ENCODE measurements at regions not wholly inside any gene's neighbourhood (a gene's known extent, or its start where the extent isn't known, plus 50 kb on each side); places are given as distances from the start of the nearest gene placed in this dataset.

DNA sequence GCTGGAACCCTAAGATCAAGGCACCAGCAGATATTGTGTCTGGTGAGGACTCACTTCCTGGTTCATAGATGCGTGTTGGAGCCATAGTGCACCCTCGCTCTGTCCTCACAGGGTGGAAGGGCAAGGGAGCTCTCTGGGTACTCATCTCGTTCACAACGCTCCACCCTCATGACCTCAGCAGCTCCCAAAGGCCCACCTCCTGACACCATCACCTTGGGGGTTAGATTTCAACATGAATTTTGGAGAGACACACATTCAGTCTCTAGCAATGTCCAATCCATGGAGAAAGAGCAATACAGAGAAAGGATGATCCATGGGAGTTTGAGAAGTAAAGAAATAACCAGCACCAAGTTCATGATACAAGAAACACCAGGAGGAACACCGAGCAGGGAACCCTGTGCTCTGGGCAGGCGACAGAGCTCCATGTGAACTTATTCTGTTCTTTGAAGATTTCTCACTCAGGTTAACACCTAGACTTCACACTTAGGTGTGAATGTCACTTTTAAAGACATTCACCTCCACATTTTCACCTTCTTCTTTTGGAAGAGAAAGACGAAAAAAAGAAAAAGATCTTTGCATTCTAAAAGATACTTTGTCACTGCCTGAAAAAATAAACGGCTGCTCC, 171.8 kb upstream of the FAM9B start:
- Histone ChIP-seq H3K79me2 (ENCODE audit: insufficient read depth) (no peaks in the 10 kb centered on the region), H3K9me2 (ENCODE audit: insufficient read depth) (no peaks in the 10 kb centered on the region), H3K4me3 (no peak overlapping the region), H3K27me3 (replicated peaks; ENCODE audit: insufficient read depth) (no peaks in the 10 kb centered on the region), H3K4me2 (ENCODE audit: unreplicated experiment) (no peak overlapping the region), H3K9me3 (ENCODE audit: low read depth) (no peaks in the 10 kb centered on the region), H3K4me1 (ENCODE audit: insufficient read depth) (no peaks in the 10 kb centered on the region), H3K36me3 (ENCODE audit: low read depth) (no peaks in the 10 kb centered on the region), H2AFZ (no peak overlapping the region), H4K20me1 (ENCODE audit: insufficient read depth) (no peaks in the 10 kb centered on the region), H3K9ac (no peak overlapping the region), H3K27ac (no peak overlapping the region), H3F3A (ENCODE audit: insufficient read depth) (no peaks in the 10 kb centered on the region)
- no peak for DNase-seq
- TF ChIP-seq EZH2phosphoT487 (IDR thresholded peaks at IDR 0.05; ENCODE audit: insufficient read depth, low read depth), result no peak
- TF ChIP-seq EZH2 (IDR thresholded peaks at IDR 0.05; ENCODE audit: insufficient read depth, poor library complexity, severe bottlenecking), result no peak
- in situ Hi-C loops (cut with MboI), result no loop called here
- WGBS, 2 experiments (ENCODE audit: low coverage in 1 of 2, low lambda C conversion rate in 2 of 2, missing lambda C conversion rate in 2 of 2), result 92 to 96% methylated on average over 6 to 8 of the region's 8 CpGs

GRCh38 chrX:9207142-9207541, 173.2 kb upstream of the FAM9B start:
- in situ Hi-C loops (cut with MboI), result no loop called here
- Histone ChIP-seq H3K9me3 (ENCODE audit: low read depth) (no peaks in the 10 kb centered on the region), H3K9me2 (ENCODE audit: insufficient read depth) (no peaks in the 10 kb centered on the region), H3K36me3 (ENCODE audit: low read depth) (no peaks in the 10 kb centered on the region), H3K4me2 (ENCODE audit: unreplicated experiment) (no peak overlapping the region), H3K27me3 (replicated peaks; ENCODE audit: insufficient read depth) (no peaks in the 10 kb centered on the region), H3K4me3 (no peak overlapping the region), H3K9ac (no peak overlapping the region), H2AFZ (no peak overlapping the region), H4K20me1 (ENCODE audit: insufficient read depth) (no peaks in the 10 kb centered on the region), H3K27ac (no peak overlapping the region), H3K79me2 (ENCODE audit: insufficient read depth) (no peaks in the 10 kb centered on the region), H3K4me1 (ENCODE audit: insufficient read depth) (no peaks in the 10 kb centered on the region), H3F3A (ENCODE audit: insufficient read depth) (no peaks in the 10 kb centered on the region)
- 71 to 72% methylated on average over 8 to 12 of the region's 12 CpGs for WGBS, 2 experiments (ENCODE audit: low coverage in 1 of 2, low lambda C conversion rate in 2 of 2, missing lambda C conversion rate in 2 of 2)
- TF ChIP-seq EZH2phosphoT487 (IDR thresholded peaks at IDR 0.05; ENCODE audit: insufficient read depth, low read depth) (no peak), EZH2 (IDR thresholded peaks at IDR 0.05; ENCODE audit: insufficient read depth, poor library complexity, severe bottlenecking) (no peak)
- DNase-seq, result no peak

DNA sequence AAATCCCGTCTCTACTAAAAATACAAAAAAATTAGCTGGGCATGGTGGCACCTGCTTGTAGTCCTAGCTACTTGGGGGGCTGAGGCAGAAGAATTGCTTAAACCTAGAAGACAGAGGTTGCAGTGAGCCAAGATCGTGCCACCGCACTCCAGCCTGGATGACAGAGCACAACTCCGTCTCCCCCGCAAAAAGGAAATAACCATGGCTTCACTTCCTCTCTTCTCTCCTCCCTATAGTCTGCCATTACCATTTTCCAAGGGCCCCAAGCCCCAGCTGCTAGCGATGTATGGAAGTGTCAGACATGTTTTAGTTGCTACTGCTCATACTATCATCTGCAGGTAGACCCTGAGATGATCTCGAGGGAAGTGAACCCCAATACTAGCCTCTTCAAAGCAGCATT, 177.3 kb upstream of the FAM9B start:
- H3K4me3 ChIP-seq, result no peak overlapping the region
- no peak overlapping the region for H3K27ac ChIP-seq
- no peaks in the 10 kb centered on the region for H3K9me3 ChIP-seq (ENCODE audit: low read depth)
- DNase-seq, result no peak
- H3K9me2 ChIP-seq (ENCODE audit: insufficient read depth), result no peaks in the 10 kb centered on the region
- no peak overlapping the region for H3K4me2 ChIP-seq (ENCODE audit: unreplicated experiment)
- TF ChIP-seq EZH2phosphoT487 (IDR thresholded peaks at IDR 0.05; ENCODE audit: insufficient read depth, low read depth), result no peak
- no peak overlapping the region for H2AFZ ChIP-seq
- no peaks in the 10 kb centered on the region for H3K79me2 ChIP-seq (ENCODE audit: insufficient read depth)
- H4K20me1 ChIP-seq (ENCODE audit: insufficient read depth), result no peaks in the 10 kb centered on the region
- no peaks in the 10 kb centered on the region for H3K36me3 ChIP-seq (ENCODE audit: low read depth)
- no peaks in the 10 kb centered on the region for H3K4me1 ChIP-seq (ENCODE audit: insufficient read depth)
- no peak overlapping the region for H3K9ac ChIP-seq
- in situ Hi-C loops (cut with MboI), result no loop called here
- no peaks in the 10 kb centered on the region for H3K27me3 ChIP-seq (replicated peaks; ENCODE audit: insufficient read depth)
- no peaks in the 10 kb centered on the region for H3F3A ChIP-seq (ENCODE audit: insufficient read depth)
- WGBS, 2 experiments (ENCODE audit: low coverage in 1 of 2, low lambda C conversion rate in 2 of 2, missing lambda C conversion rate in 2 of 2), result 90 to 100% methylated on average over 6 to 7 of the region's 7 CpGs

- WGBS, 2 experiments (ENCODE audit: low coverage in 1 of 2, low lambda C conversion rate in 2 of 2, missing lambda C conversion rate in 2 of 2), result 97% methylated on average over 3 to 5 of the region's 5 CpGs
- TF ChIP-seq EZH2phosphoT487 (IDR thresholded peaks at IDR 0.05; ENCODE audit: insufficient read depth, low read depth) (no peak), EZH2 (IDR thresholded peaks at IDR 0.05; ENCODE audit: insufficient read depth, poor library complexity, severe bottlenecking) (no peak)
- Histone ChIP-seq H3K79me2 (ENCODE audit: insufficient read depth) (no peaks in the 10 kb centered on the region), H3K27ac (no peak overlapping the region), H3K9me2 (ENCODE audit: insufficient read depth) (no peaks in the 10 kb centered on the region), H2AFZ (no peak overlapping the region), H3K36me3 (ENCODE audit: low read depth) (no peaks in the 10 kb centered on the region), H4K20me1 (ENCODE audit: insufficient read depth) (no peaks in the 10 kb centered on the region), H3K9me3 (ENCODE audit: low read depth) (no peaks in the 10 kb centered on the region), H3K27me3 (replicated peaks; ENCODE audit: insufficient read depth) (no peaks in the 10 kb centered on the region), H3K4me1 (ENCODE audit: insufficient read depth) (no peaks in the 10 kb centered on the region), H3F3A (ENCODE audit: insufficient read depth) (no peaks in the 10 kb centered on the region), H3K9ac (no peak overlapping the region), H3K4me2 (ENCODE audit: unreplicated experiment) (no peak overlapping the region), H3K4me3 (no peak overlapping the region)
- in situ Hi-C loops (cut with MboI), result no loop called here
- DNase-seq, result no peak
Measured at GRCh38 chrX:9221781-9222180, 187.9 kb upstream of the FAM9B start.

DNA sequence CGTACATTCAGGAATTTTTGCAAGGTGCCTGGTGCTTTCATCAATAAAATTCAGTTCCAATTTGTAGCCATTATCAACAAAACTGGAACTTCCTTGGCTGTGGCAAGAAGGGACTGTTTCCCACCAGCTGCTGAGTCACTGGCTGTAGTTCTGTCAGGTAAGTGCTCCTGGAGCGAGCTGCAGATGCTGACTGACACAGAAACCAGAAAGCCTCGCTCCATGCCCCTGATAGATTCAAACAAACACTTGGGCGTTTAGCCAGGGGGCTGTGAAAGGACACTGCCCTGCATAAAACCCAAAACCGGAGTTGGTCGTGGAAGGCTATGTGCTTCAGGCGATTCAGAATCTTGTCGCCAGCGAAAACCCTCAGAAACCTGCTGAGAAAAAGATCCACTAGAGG, 188.4 kb upstream of the FAM9B start:
- no peaks in the 10 kb centered on the region for H3K9me2 ChIP-seq (ENCODE audit: insufficient read depth)
- H4K20me1 ChIP-seq (ENCODE audit: insufficient read depth), result no peaks in the 10 kb centered on the region
- no peaks in the 10 kb centered on the region for H3K27me3 ChIP-seq (replicated peaks; ENCODE audit: insufficient read depth)
- H3K36me3 ChIP-seq (ENCODE audit: low read depth), result no peaks in the 10 kb centered on the region
- H3K4me2 ChIP-seq (ENCODE audit: unreplicated experiment), result no peak overlapping the region
- H3K4me1 ChIP-seq (ENCODE audit: insufficient read depth), result peaks cover 5% of the 10 kb centered on the region
- TF ChIP-seq EZH2phosphoT487 (IDR thresholded peaks at IDR 0.05; ENCODE audit: insufficient read depth, low read depth), result no peak
- no peak for TF ChIP-seq EZH2 (IDR thresholded peaks at IDR 0.05; ENCODE audit: insufficient read depth, poor library complexity, severe bottlenecking)
- DNase-seq, result no peak
- 87 to 90% methylated on average over 6 to 9 of the region's 9 CpGs for WGBS, 2 experiments (ENCODE audit: low coverage in 1 of 2, low lambda C conversion rate in 2 of 2, missing lambda C conversion rate in 2 of 2)
- H2AFZ ChIP-seq, result no peak overlapping the region
- H3K9ac ChIP-seq, result no peak overlapping the region
- no peaks in the 10 kb centered on the region for H3K79me2 ChIP-seq (ENCODE audit: insufficient read depth)
- H3F3A ChIP-seq (ENCODE audit: insufficient read depth), result no peaks in the 10 kb centered on the region
- H3K27ac ChIP-seq, result no peak overlapping the region
- H3K4me3 ChIP-seq, result no peak overlapping the region
- H3K9me3 ChIP-seq (ENCODE audit: low read depth), result no peaks in the 10 kb centered on the region
- in situ Hi-C loops (cut with MboI), result no loop called here

Data from GM23248 (cell line).